Activated CD4-positive, alpha-beta memory T cell treated with anti-CD3 and anti-CD28 coated beads for 36 hours (primary cell): ENCODE measurements at regions not wholly inside any gene's neighbourhood (a gene's known extent, or its start where the extent isn't known, plus 50 kb on each side); places are given as distances from the start of the nearest gene placed in this dataset.
"Not testable (repeated sequence)": the region's sequence is repeated elsewhere in the genome, so short reads cannot be mapped to it uniquely, and the experiment has no call there.

Experiments used
- CTCF ChIA-PET: fragments of 350-600 bp; sonication (Branson Sonifier 250); formaldehyde crosslinking; loops from one replicate; lab custom pipeline; 2021; ENCODE audit warnings: antibody characterized with exemption, inconsistent platforms; lab: Charles Lee
- POLR2A ChIA-PET: fragments of 350-600 bp; sonication (Branson Sonifier 250); formaldehyde crosslinking; loops from one replicate; lab custom pipeline; 2021; ENCODE audit warnings: antibody characterized with exemption; lab: Charles Lee
- DNase-seq: peaks from one replicate; pipeline ENCODE4 v3.0.0-alpha.2; 2020
- H3K27ac Mint-ChIP-seq: one replicate; pipeline ENCODE4 v1.8.0; 2021; ENCODE audit warnings: mixed read lengths
- H3K27me3 Mint-ChIP-seq: one replicate; pipeline ENCODE4 v1.8.0; 2021; ENCODE audit warnings: mixed read lengths
- H3K36me3 Mint-ChIP-seq: one replicate; pipeline ENCODE4 v1.8.0; 2021; ENCODE audit warnings: mixed read lengths
- H3K4me1 Mint-ChIP-seq: one replicate; pipeline ENCODE4 v1.8.0; 2021; ENCODE audit warnings: low read depth, mixed read lengths
- H3K4me3 Mint-ChIP-seq: one replicate; pipeline ENCODE4 v1.8.0; 2021; ENCODE audit warnings: mild to moderate bottlenecking, mixed read lengths
- H3K9me3 Mint-ChIP-seq: one replicate; pipeline ENCODE4 v1.8.0; 2021; ENCODE audit warnings: mixed read lengths
- intact Hi-C: fragments of 100-400 bp; cut with micrococcal nuclease; formaldehyde crosslinking; loops from one replicate; pipeline ENCODE4 v1.15.1; 2023

GRCh38 chr2:184402381-184402780 is 195.9 kb upstream of the ZNF804A start:
- no peaks in the 10 kb centered on the region for H3K4me1 Mint-ChIP-seq
- no peaks in the 10 kb centered on the region for H3K36me3 Mint-ChIP-seq
- ChIA-PET POLR2A (no interaction called here), CTCF (no interaction called here)
- H3K27me3 Mint-ChIP-seq: no peaks in the 10 kb centered on the region
- H3K4me3 Mint-ChIP-seq: no peak overlapping the region
- no peak overlapping the region for H3K27ac Mint-ChIP-seq
- no peak for DNase-seq
- peaks cover 19% of the 10 kb centered on the region for H3K9me3 Mint-ChIP-seq
- intact Hi-C loops: no loop called here

GRCh38 chr2:184407041-184407630 is 191.2 kb upstream of the ZNF804A start:
- POLR2A ChIA-PET, H3K27me3 Mint-ChIP-seq, H3K4me3 Mint-ChIP-seq, H3K27ac Mint-ChIP-seq, CTCF ChIA-PET, H3K36me3 Mint-ChIP-seq, DNase-seq, intact Hi-C loops, H3K4me1 Mint-ChIP-seq: not testable (repeated sequence)
- peaks cover 20% of the 10 kb centered on the region for H3K9me3 Mint-ChIP-seq

GRCh38 chr2:184410160-184410559 is 188.2 kb upstream of the ZNF804A start:
- ChIA-PET POLR2A (no interaction called here), CTCF (no interaction called here)
- intact Hi-C loops: no loop called here
- Mint-ChIP-seq H3K27ac (no peak overlapping the region), H3K4me1 (no peaks in the 10 kb centered on the region), H3K36me3 (no peaks in the 10 kb centered on the region), H3K4me3 (no peak overlapping the region), H3K9me3 (peaks cover 21% of the 10 kb centered on the region), H3K27me3 (no peaks in the 10 kb centered on the region)
- no peak for DNase-seq

GRCh38 chr2:184413221-184413620 is 185.1 kb upstream of the ZNF804A start:
- H3K27ac Mint-ChIP-seq: no peak overlapping the region
- intact Hi-C loops: no loop called here
- CTCF ChIA-PET: no interaction called here
- POLR2A ChIA-PET: no interaction called here
- no peaks in the 10 kb centered on the region for H3K36me3 Mint-ChIP-seq
- no peak overlapping the region for H3K4me3 Mint-ChIP-seq
- no peaks in the 10 kb centered on the region for H3K27me3 Mint-ChIP-seq
- H3K9me3 Mint-ChIP-seq: peaks cover 2% of the 10 kb centered on the region
- no peaks in the 10 kb centered on the region for H3K4me1 Mint-ChIP-seq
- no peak for DNase-seq

- intact Hi-C loops: no loop called here
- Mint-ChIP-seq H3K36me3 (no peaks in the 10 kb centered on the region), H3K27ac (no peak overlapping the region), H3K9me3 (peaks cover 4% of the 10 kb centered on the region), H3K27me3 (no peaks in the 10 kb centered on the region), H3K4me1 (no peaks in the 10 kb centered on the region), H3K4me3 (no peak overlapping the region)
- POLR2A ChIA-PET: no interaction called here
- CTCF ChIA-PET: no interaction called here
- DNase-seq: no peak
These were observed 184.6 kb upstream of the ZNF804A start for GRCh38 chr2:184413671-184414229.

GRCh38 chr2:184416146-184416913 is 182.0 kb upstream of the ZNF804A start:
- Mint-ChIP-seq H3K9me3 (peaks cover 6% of the 10 kb centered on the region), H3K4me1 (no peaks in the 10 kb centered on the region), H3K36me3 (no peaks in the 10 kb centered on the region), H3K4me3 (no peak overlapping the region), H3K27me3 (no peaks in the 10 kb centered on the region), H3K27ac (no peak overlapping the region)
- CTCF ChIA-PET: no interaction called here
- intact Hi-C loops: no loop called here
- POLR2A ChIA-PET: interaction anchor here (0.6 kb wide), 1 partner anchor 1940 kb away, joined by 3 read pairs; no protein-coding TSS in a partner anchor
- DNase-seq: no peak

- intact Hi-C loops: no loop called here
- Mint-ChIP-seq H3K27me3 (no peaks in the 10 kb centered on the region), H3K4me3 (no peak overlapping the region), H3K4me1 (no peaks in the 10 kb centered on the region), H3K9me3 (peaks cover 4% of the 10 kb centered on the region), H3K27ac (no peak overlapping the region), H3K36me3 (no peaks in the 10 kb centered on the region)
- no peak for DNase-seq
- POLR2A ChIA-PET: no interaction called here
- CTCF ChIA-PET: no interaction called here
These were observed 178.6 kb upstream of the ZNF804A start for GRCh38 chr2:184419744-184420143.

- H3K4me3 Mint-ChIP-seq, DNase-seq, H3K27ac Mint-ChIP-seq, CTCF ChIA-PET, H3K36me3 Mint-ChIP-seq, H3K9me3 Mint-ChIP-seq, H3K4me1 Mint-ChIP-seq, H3K27me3 Mint-ChIP-seq, intact Hi-C loops, POLR2A ChIA-PET: not testable (repeated sequence)
These were observed 176.9 kb upstream of the ZNF804A start for GRCh38 chr2:184421456-184421855.

GRCh38 chr2:184425083-184425482 is 173.2 kb upstream of the ZNF804A start:
- H3K27ac Mint-ChIP-seq: no peak overlapping the region
- no peaks in the 10 kb centered on the region for H3K4me1 Mint-ChIP-seq
- ChIA-PET POLR2A (no interaction called here), CTCF (no interaction called here)
- H3K36me3 Mint-ChIP-seq: no peaks in the 10 kb centered on the region
- no peak overlapping the region for H3K4me3 Mint-ChIP-seq
- no peaks in the 10 kb centered on the region for H3K9me3 Mint-ChIP-seq
- no peaks in the 10 kb centered on the region for H3K27me3 Mint-ChIP-seq
- intact Hi-C loops: no loop called here
- no peak for DNase-seq

GRCh38 chr2:184444217-184444616 is 154.1 kb upstream of the ZNF804A start:
- Mint-ChIP-seq H3K4me1 (no peaks in the 10 kb centered on the region), H3K36me3 (no peaks in the 10 kb centered on the region), H3K9me3 (peaks cover 2% of the 10 kb centered on the region), H3K27me3 (no peaks in the 10 kb centered on the region), H3K27ac (no peak overlapping the region), H3K4me3 (no peak overlapping the region)
- DNase-seq: no peak
- intact Hi-C loops: no loop called here
- ChIA-PET CTCF (no interaction called here), POLR2A (interaction anchor here (0.6 kb wide), 1 partner anchor 12 kb away, joined by 3 read pairs; no protein-coding TSS in a partner anchor)

GRCh38 chr2:184444623-184445223 is 153.6 kb upstream of the ZNF804A start:
- intact Hi-C loops: no loop called here
- ChIA-PET CTCF (no interaction called here), POLR2A (no interaction called here)
- DNase-seq: no peak
- no peak overlapping the region for H3K4me3 Mint-ChIP-seq
- no peaks in the 10 kb centered on the region for H3K36me3 Mint-ChIP-seq
- peaks cover 2% of the 10 kb centered on the region for H3K9me3 Mint-ChIP-seq
- H3K27ac Mint-ChIP-seq: no peak overlapping the region
- H3K27me3 Mint-ChIP-seq: no peaks in the 10 kb centered on the region
- no peaks in the 10 kb centered on the region for H3K4me1 Mint-ChIP-seq

GRCh38 chr2:184449760-184450159 is 148.6 kb upstream of the ZNF804A start:
- Mint-ChIP-seq H3K9me3 (no peaks in the 10 kb centered on the region), H3K27me3 (no peaks in the 10 kb centered on the region), H3K4me1 (no peaks in the 10 kb centered on the region), H3K4me3 (no peak overlapping the region), H3K27ac (no peak overlapping the region), H3K36me3 (no peaks in the 10 kb centered on the region)
- ChIA-PET CTCF (interaction anchor here (1.4 kb wide), 1 partner anchor 10 kb away, joined by 3 read pairs; no protein-coding TSS in a partner anchor), POLR2A (no interaction called here)
- no peak for DNase-seq
- intact Hi-C loops: no loop called here
